Activated CD4-positive, CD25-positive, alpha-beta regulatory T cell treated with anti-CD3 and anti-CD28 coated beads, Interleukin-2, amount 50 U/mL, for 16 hours (primary cell): ENCODE measurements at regions not wholly inside any gene's neighbourhood (a gene's known extent, or its start where the extent isn't known, plus 50 kb on each side); places are given as distances from the start of the nearest gene placed in this dataset.

Source experiments
- DNase-seq: peaks from one replicate; pipeline ENCODE4 v3.0.0-alpha.2; 2020; ENCODE audit warnings: low read depth, low spot score

DNA sequence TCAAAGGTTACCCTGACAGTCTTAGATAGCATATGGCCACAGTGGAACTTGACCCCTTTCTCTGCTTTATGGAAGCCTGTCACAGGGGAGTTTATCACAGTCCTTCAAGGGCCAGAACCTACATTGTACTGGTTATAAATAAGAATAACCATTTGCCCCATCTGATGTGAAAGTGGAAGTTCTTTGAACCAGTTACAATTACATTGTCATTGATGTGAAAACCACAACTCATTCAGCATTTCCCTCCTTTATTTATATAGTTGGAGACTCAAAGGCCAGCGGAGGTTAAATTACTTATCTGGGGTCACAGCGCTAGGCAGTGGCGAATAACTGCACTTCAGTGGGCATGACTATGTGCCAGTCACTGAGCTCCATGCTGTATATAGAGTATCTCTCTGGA is 60.5 kb upstream of the TBC1D5 start:
- DNase-seq = no peak

DNA sequence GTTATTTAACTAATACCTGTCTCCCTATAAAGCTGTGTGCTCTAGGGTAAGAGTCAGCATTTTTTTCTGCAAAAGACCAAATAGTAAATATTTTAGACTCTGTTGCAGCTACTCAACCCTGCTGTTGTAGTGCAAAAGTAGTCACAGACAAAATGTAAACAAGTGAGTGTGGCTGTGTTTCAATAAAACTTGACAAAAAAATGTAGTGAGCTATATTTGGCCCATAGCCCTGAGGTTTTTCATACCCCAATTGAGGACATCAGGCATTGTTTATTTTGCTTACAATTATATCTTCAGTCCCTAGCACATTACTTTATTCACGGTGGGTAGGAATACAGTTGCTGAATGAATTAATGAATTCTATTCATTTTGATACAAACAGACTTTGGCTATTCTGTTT is 58.7 kb upstream of the TBC1D5 start:
- no peak for DNase-seq

- no peak for DNase-seq
These were observed 57.8 kb upstream of the TBC1D5 start for GRCh38 chr3:17800232-17800631.

DNA sequence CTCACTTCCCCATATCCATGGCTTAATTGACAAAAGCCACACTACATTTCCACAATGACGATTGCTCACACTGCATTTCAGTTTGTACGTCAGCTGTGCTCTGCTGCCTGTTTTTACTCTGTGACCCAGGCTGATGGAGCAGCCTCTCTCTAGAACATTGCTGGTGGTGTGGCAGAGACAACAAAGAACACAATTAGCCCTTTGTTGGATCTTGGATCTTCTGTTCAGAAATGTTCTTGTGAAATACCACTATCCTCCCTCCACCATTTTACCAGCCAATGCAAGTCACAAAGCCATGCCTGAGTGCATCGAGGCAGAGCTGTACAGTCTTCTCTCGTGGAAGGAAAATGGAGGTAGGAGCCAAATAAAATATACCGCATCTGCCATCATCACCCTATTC is 56.9 kb upstream of the TBC1D5 start:
- DNase-seq = no peak

DNA sequence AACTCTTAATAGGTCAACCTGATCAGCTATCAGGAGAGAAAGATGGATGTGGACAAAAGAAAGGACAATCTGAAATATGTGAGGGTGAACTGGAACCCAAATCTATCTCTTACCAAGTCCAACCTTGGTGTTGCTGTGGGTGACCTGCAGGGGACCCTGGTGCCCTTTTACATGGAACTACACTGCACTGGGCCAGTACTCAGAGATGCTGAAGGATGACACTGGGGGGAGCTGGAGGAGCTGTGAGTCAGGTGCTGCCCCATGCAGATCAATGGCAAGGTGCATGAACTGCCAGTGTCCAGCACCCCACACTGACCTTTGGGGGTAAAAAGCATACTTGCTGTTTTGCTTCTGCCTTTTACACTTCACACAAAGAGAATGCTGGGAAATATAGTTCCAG is 55.6 kb upstream of the TBC1D5 start:
- no peak for DNase-seq

GRCh38 chr3:17795711-17796110 is 53.3 kb upstream of the TBC1D5 start:
- no peak for DNase-seq

DNA sequence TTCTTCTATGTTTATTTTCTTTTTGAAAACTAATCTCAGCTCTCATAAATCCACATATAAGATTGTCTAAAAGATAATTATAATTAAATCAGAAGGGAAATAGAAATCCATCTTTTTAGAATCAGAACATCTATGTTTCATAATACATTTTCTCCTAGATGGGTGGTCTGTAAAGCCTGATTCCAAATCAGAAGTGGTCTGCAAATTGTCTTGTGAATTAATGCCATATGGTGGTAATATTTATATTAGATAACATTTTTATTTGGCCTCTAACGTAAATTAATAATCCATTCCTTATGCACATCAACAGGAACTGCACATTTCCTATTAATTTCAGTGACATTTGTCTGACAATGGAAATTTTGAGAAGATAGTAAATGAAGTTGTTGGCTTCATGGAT is 52.8 kb upstream of the TBC1D5 start:
- DNase-seq = no peak

DNA sequence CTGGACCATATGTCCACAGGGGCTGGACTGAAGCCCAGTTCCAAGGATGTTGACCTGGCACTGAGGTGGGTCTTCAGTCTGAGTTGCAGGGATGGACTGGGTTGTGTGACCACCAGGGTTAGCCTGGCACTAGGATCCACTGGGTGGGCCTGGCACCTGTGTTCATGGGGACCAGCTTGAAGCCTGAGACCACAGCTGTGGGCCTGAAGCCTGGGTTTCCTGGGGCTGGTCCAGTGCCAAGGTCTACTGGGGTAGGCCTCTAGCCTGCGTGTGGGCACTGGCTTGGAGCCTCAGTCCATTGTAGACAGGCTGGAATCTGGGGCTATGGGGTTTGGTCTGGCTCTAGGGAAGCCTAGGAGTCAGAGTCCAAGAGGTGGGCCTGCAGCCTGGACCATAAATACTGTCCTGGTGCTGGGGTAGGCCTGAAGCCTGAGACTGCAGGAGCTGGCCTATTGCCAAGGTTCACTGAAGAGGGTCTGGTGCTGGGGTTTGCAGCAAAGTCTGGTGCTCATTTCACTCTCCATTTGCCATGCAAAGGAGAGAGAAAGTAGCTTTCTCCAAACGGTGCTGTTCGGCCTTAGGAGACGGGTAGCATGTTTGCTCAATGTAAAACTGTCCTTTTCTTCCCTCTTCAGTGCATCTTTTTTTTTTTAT is 51.2 kb upstream of the TBC1D5 start:
- DNase-seq = no peak
